HEK293T (cell line): ENCODE measurements at regions not wholly inside any gene's neighbourhood (a gene's known extent, or its start where the extent isn't known, plus 50 kb on each side); places are given as distances from the start of the nearest gene placed in this dataset.

Experiments
- CTCF ChIA-PET: fragments of 350-600 bp; formaldehyde crosslinking; extraction: SDS; loops from one replicate; lab custom pipeline; 2021; ENCODE audit warnings: antibody characterized with exemption, inconsistent platforms; lab: Yijun Ruan, JAX
- POLR2A ChIA-PET: fragments of 350-600 bp; formaldehyde crosslinking; extraction: SDS; loops from one replicate; lab custom pipeline; 2020; ENCODE audit warnings: antibody characterized with exemption, inconsistent platforms; lab: Yijun Ruan, JAX
- DNase-seq: peaks from one replicate; pipeline ENCODE4 v3.0.0; 2012; ENCODE audit warnings: mixed read lengths; ENCODE audit errors: extremely low spot score
- ARNT ChIP-seq: fragments of 450-650 bp; IDR thresholded peaks from 2 replicates; pipeline ENCODE4 v1.6.1; 2017; ENCODE audit warnings: mild to moderate bottlenecking
- BHLHE40 ChIP-seq: fragments of 450-650 bp; IDR thresholded peaks from 2 replicates; pipeline ENCODE4 v1.6.1; 2016; ENCODE audit warnings: mild to moderate bottlenecking, moderate library complexity, borderline replicate concordance
- CTBP1 ChIP-seq: fragments of 450-650 bp; IDR thresholded peaks from 2 replicates; pipeline ENCODE4 v1.6.1; 2016; ENCODE audit warnings: borderline replicate concordance
- ELF4 ChIP-seq: fragments of 450-650 bp; IDR thresholded peaks from 2 replicates; pipeline ENCODE4 v1.6.1; 2017; ENCODE audit warnings: antibody characterized with exemption
- FOXA1 ChIP-seq: fragments of 450-650 bp; IDR thresholded peaks from 2 replicates; pipeline ENCODE4 v1.6.1; 2016; ENCODE audit warnings: mild to moderate bottlenecking
- FOXK2 ChIP-seq: fragments of 450-650 bp; IDR thresholded peaks from 2 replicates; pipeline ENCODE4 v1.6.1; 2016; ENCODE audit warnings: mild to moderate bottlenecking
- FOXM1 ChIP-seq: fragments of 450-650 bp; IDR thresholded peaks from 2 replicates; pipeline ENCODE4 v1.6.1; 2017; ENCODE audit warnings: mild to moderate bottlenecking, borderline replicate concordance
- HDGF ChIP-seq: fragments of 450-650 bp; IDR thresholded peaks from 2 replicates; pipeline ENCODE4 v1.6.1; 2017; ENCODE audit warnings: antibody characterized with exemption, borderline replicate concordance
- L3MBTL2 ChIP-seq: fragments of 450-650 bp; conservative IDR thresholded peaks from 2 replicates; pipeline ENCODE4 v1.6.1; 2016; ENCODE audit warnings: mild to moderate bottlenecking
- LEF1 ChIP-seq: fragments of 450-650 bp; IDR thresholded peaks from 2 replicates; pipeline ENCODE4 v1.6.1; 2017; ENCODE audit warnings: mild to moderate bottlenecking, borderline replicate concordance
- NFRKB ChIP-seq: fragments of 450-650 bp; IDR thresholded peaks from 2 replicates; pipeline ENCODE4 v1.6.1; 2016; ENCODE audit warnings: mild to moderate bottlenecking, moderate library complexity
- SP1 ChIP-seq: fragments of 450-650 bp; IDR thresholded peaks from 2 replicates; pipeline ENCODE4 v1.6.1; 2017
- SUZ12 ChIP-seq: fragments of 450-650 bp; IDR thresholded peaks from 2 replicates; pipeline ENCODE4 v1.6.1; 2016; ENCODE audit warnings: mild to moderate bottlenecking
- TARDBP ChIP-seq: fragments of 450-650 bp; IDR thresholded peaks from 2 replicates; pipeline ENCODE4 v1.6.1; 2016
- ZNF384 ChIP-seq: fragments of 450-650 bp; IDR thresholded peaks from 2 replicates; pipeline ENCODE4 v1.6.1; 2016
- TF ChIP-seq, protein P1 (sequence below): fragments of 450-650 bp; IDR thresholded peaks from 2 replicates; pipeline ENCODE4 v1.6.1; 2016

DNA sequence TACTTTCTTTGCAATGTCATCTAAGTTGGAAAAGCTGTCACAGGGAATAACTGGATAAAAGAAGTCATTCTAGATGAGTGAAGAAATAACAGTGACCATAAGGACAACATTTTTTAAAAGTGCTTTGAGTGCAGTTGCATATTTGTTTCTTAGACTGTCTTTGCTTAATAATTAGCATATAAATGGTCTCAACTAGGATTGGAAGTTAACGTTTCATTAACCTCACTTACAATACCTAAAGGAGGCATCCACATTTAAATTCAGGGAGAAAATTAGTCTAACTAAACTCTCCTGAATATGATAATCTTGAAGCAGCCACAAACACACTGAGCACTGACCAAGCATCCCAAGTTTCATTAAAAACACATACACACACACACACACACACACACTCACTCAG is 780.7 kb downstream of the PCDH18 start:
- CTCF ChIA-PET, result no interaction called here
- TF ChIP-seq, protein P1, sequence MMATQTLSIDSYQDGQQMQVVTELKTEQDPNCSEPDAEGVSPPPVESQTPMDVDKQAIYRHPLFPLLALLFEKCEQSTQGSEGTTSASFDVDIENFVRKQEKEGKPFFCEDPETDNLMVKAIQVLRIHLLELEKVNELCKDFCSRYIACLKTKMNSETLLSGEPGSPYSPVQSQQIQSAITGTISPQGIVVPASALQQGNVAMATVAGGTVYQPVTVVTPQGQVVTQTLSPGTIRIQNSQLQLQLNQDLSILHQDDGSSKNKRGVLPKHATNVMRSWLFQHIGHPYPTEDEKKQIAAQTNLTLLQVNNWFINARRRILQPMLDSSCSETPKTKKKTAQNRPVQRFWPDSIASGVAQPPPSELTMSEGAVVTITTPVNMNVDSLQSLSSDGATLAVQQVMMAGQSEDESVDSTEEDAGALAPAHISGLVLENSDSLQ, result no peak
- TF ChIP-seq ELF4, result no peak
- TF ChIP-seq SUZ12, result no peak
- no peak for DNase-seq
- POLR2A ChIA-PET, result no interaction called here

DNA sequence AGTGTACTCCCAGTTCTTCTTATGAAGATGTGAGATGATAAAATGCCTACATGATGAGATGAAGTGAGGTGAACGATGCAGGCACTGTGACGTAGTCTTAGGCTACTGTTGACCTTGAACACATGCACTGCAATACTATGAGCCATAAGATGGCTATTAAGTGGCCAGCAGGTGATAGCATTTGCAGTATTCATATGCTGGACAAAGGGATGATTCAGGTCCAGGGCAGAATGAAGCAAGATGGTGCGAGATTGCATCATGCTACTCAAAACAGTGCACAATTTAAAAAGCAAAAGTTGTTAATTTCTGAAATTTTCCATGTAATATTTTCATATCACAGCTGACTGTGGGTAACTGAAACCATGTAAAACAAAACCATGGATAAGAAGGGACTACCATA is 781.4 kb downstream of the PCDH18 start:
- TF ChIP-seq SP1 (no peak), FOXK2 (no peak), L3MBTL2 (no peak), TARDBP (no peak), LEF1 (no peak), ZNF384 (no peak), FOXA1 (no peak), FOXM1 (no peak), ELF4 (no peak), HDGF (no peak), SUZ12 (no peak), BHLHE40 (no peak), ARNT (no peak)
- TF ChIP-seq, protein P1, result no peak
- CTCF ChIA-PET, result no interaction called here
- POLR2A ChIA-PET, result no interaction called here
- DNase-seq, result no peak

DNA sequence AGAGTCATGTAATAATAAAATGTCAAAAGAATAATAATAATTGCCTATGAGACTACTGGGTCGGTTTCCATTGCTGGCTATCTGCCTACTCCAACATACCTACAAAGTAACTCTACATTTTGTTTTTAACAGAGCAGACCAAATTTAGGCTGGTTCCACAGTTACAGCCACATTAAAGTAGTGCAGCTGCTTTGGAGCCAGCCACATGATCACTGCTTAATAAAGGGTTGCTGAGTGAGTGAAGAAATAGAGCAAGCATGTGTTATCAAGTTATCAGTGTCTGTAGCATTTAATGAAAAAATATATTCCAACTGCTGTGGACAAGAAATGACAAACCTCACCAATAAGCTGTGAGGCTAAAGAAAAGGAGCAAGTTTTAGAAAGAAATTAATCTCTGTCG is 782.3 kb downstream of the PCDH18 start:
- TF ChIP-seq ARNT, result no peak
- TF ChIP-seq HDGF, result no peak
- TF ChIP-seq ELF4, result no peak
- TF ChIP-seq TARDBP, result no peak
- no peak for TF ChIP-seq SUZ12
- TF ChIP-seq ZNF384, result no peak
- no peak for TF ChIP-seq NFRKB
- TF ChIP-seq FOXK2, result no peak
- no peak for TF ChIP-seq BHLHE40
- TF ChIP-seq FOXM1, result no peak
- TF ChIP-seq CTBP1, result no peak
- no peak for TF ChIP-seq LEF1
- no peak for TF ChIP-seq FOXA1
- no peak for TF ChIP-seq L3MBTL2
- TF ChIP-seq, protein P1, result no peak
- no peak for TF ChIP-seq SP1
- ChIA-PET CTCF (no interaction called here), POLR2A (no interaction called here)
- DNase-seq, result no peak

DNA sequence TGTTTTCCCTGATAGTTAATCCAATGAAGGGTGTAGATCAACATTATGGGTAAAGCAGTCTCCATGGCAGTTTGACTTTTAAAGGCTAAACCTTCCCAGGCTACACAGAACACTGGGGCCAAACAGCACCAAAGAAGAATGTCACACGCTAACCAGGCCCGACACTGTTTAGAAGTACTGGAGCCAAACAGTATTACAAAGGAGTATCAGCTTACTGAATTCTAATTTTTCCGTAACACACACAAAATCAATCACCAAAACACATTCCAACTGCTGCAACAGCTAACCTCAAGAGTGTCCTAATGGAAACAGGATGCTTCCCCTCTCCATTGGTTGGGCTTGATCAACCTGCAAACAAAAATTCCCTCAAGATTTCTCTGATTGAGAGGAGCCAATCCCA is 783.5 kb downstream of the PCDH18 start:
- ChIA-PET POLR2A (no interaction called here), CTCF (no interaction called here)
- DNase-seq, result no peak
- no peak for TF ChIP-seq FOXM1

DNA sequence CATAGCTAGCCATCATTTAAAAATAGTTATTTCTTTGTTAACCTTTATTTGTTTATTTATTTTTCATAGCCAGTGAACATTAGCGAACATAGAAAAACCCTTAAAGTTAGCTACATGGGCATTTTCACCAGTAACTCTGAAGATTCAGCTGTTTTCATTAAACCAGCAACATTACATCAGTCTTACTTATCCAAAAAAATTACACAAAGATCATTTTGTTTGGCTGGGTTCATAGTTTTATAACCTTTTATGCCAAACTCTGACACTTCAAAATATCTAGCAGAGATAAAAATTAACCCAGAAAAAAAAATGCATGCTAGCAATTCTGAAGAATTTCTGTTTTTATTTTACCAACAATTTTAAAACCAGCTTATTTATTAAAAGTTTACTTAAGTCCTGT is 784.1 kb downstream of the PCDH18 start:
- TF ChIP-seq, protein P1, result no peak
- no peak for TF ChIP-seq HDGF
- no peak for TF ChIP-seq FOXK2
- TF ChIP-seq FOXA1, result no peak
- no peak for TF ChIP-seq CTBP1
- TF ChIP-seq L3MBTL2, result no peak
- no peak for TF ChIP-seq FOXM1
- no peak for TF ChIP-seq BHLHE40
- no peak for TF ChIP-seq TARDBP
- TF ChIP-seq ARNT, result no peak
- TF ChIP-seq LEF1, result no peak
- TF ChIP-seq ZNF384, result no peak
- no peak for TF ChIP-seq ELF4
- TF ChIP-seq SP1, result no peak
- TF ChIP-seq SUZ12, result no peak
- no peak for TF ChIP-seq NFRKB
- DNase-seq, result no peak
- POLR2A ChIA-PET, result interaction anchor here (0.5 kb wide), 1 partner anchor 784 kb away, joined by 3 read pairs; the partner anchor contains the start of gene PCDH18
- CTCF ChIA-PET, result no interaction called here

DNA sequence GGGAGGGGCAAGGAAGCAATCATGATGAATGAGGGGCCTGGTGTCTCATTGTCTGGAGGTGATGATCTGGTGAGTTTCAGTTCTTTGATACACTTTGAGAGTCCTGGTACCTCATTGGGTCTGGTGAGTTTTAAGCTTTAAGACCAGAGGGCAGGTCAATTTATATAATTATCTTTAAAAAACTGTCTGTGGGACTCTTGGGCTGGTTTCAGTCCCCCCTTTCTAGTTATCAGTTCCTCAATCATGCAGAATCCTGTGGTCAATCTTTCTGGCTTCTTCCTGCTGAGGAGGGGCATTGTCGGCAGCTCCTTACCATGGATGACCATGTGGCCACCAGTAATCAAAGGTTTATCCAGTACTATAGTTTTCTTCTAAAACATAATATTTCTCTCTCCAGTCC is 789.1 kb downstream of the PCDH18 start:
- TF ChIP-seq NFRKB (no peak), CTBP1 (no peak), SP1 (no peak)
- DNase-seq, result no peak
- ChIA-PET POLR2A (no interaction called here), CTCF (no interaction called here)

DNA sequence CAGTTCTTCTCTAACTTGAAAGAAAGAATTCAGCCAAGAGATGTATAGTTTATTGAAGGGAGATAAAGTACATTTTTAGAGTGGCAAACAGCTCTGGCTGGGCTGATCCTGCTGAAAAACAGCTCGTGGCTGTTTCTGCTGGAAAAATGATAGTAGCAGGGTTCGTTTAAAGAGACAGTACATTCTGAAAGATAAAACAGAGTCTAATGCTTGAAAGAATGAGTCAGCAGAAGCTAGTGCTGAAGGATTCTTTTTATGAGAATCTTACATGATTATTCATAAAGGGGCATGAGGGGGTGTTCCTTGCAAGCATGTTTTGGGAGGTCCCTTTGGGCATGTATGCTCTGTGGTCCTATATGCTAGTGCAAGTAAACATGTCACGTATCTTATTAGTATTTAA is 790.0 kb downstream of the PCDH18 start:
- no peak for DNase-seq
- ChIA-PET CTCF (no interaction called here), POLR2A (no interaction called here)
- TF ChIP-seq FOXA1 (no peak), SP1 (no peak), TARDBP (no peak), CTBP1 (no peak), BHLHE40 (no peak), SUZ12 (no peak), NFRKB (no peak), ELF4 (no peak), ZNF384 (no peak), ARNT (no peak), LEF1 (no peak), HDGF (no peak), L3MBTL2 (no peak), FOXM1 (no peak), FOXK2 (no peak)
- TF ChIP-seq, protein P1, result no peak
